Sigmoid colon (tissue), 6 donors: ENCODE measurements at regions not wholly inside any gene's neighbourhood (a gene's known extent, or its start where the extent isn't known, plus 50 kb on each side); places are given as distances from the start of the nearest gene placed in this dataset.

Experiments
- DNase-seq: peaks from one replicate; pipeline ENCODE4 v3.0.0-alpha.2; 2019
- H3K27ac ChIP-seq, 4 donors: fragments of 200-600 bp; sonication (generic); one replicate each; pipeline ENCODE4 v1.5.1; 2016 to 2019; ENCODE audit warnings: mild to moderate bottlenecking in 1 of 4
- H3K27me3 ChIP-seq, 3 donors: fragments of 200-600 bp; sonication (generic); one replicate each; pipeline ENCODE4 v1.5.1; 2019; ENCODE audit warnings: mild to moderate bottlenecking in 1 of 3
- H3K36me3 ChIP-seq, 4 donors: fragments of 200-600 bp; sonication (generic); one replicate each; pipeline ENCODE4 v1.5.1; 2016 to 2019
- H3K4me1 ChIP-seq, 4 donors: fragments of 200-600 bp; sonication (generic); one replicate each; pipeline ENCODE4 v1.5.1; 2017 to 2019
- H3K4me3 ChIP-seq, 4 donors: fragments of 200-600 bp; sonication (generic); one replicate each; pipeline ENCODE4 v1.5.1; 2017 to 2019; ENCODE audit warnings: mild to moderate bottlenecking in 2 of 4, moderate library complexity in 1 of 4
- H3K9me3 ChIP-seq, 4 donors: fragments of 200-600 bp in 3 of 4; sonication (generic) in 3 of 4; one replicate each; pipeline versions ENCODE4 v1.5.1 to v1.6.1; 2013 to 2019
- CTCF ChIP-seq, 4 experiments: fragments of 450-650 bp in 3 of 4; fragments of 200-600 bp in 1 of 4; IDR thresholded peaks; one replicate each; pipeline ENCODE4 v1.5.1; 2016 to 2019; ENCODE audit warnings: antibody characterized with exemption in 4 of 4, mild to moderate bottlenecking in 3 of 4, moderate library complexity in 2 of 4
- EP300 ChIP-seq, 4 donors: sonication (generic); formaldehyde crosslinking; IDR thresholded peaks; one replicate each; pipeline ENCODE4 v1.6.1; 2017; ENCODE audit warnings: antibody characterized with exemption in 4 of 4
- POLR2A ChIP-seq, 2 donors: fragments of 450-650 bp; IDR thresholded peaks; one replicate each; pipeline ENCODE4 v1.6.1; 2016; ENCODE audit warnings: antibody characterized with exemption in 2 of 2, mild to moderate bottlenecking in 2 of 2, moderate library complexity in 2 of 2
- POLR2AphosphoS5 ChIP-seq, 4 donors: sonication (generic); formaldehyde crosslinking; IDR thresholded peaks; one replicate each; pipeline ENCODE4 v1.6.1; 2017; ENCODE audit warnings: antibody characterized with exemption in 4 of 4
- WGBS, 2 donors: extraction: QIAGEN DNeasy Blood & Tissue Kit; methylation state at CpG; one replicate each; pipeline ENCODE4 v1.1.7; 2013; 5-methylcytosine and 5-hydroxymethylcytosine counted together
- intact Hi-C: fragments of 100-400 bp; cut with DNase I; formaldehyde crosslinking; loops from one replicate; pipeline ENCODE4 v1.15.1; 2023
- donor health status: healthy with polysubstance abuse.
- donor health status: healthy.

- DNase-seq = no peak
- H3K27me3 ChIP-seq = no peaks in the 10 kb centered on the region
- WGBS, 2 donors = 78 to 89% methylated on average over 4 of the region's 4 CpGs
- intact Hi-C loops = loop anchor here (5.0 kb wide), 1 partner anchor 44 kb away; no protein-coding TSS in a partner anchor
- no peak for TF ChIP-seq POLR2AphosphoS5 (IDR thresholded peaks at IDR 0.05)
- TF ChIP-seq CTCF (IDR thresholded peaks at IDR 0.05) = no peak
- no peak for TF ChIP-seq POLR2A (IDR thresholded peaks at IDR 0.05)
- no peak for TF ChIP-seq EP300 (IDR thresholded peaks at IDR 0.05)
- no peaks in the 10 kb centered on the region for H3K9me3 ChIP-seq
- H3K36me3 ChIP-seq = no peaks in the 10 kb centered on the region
- no peak overlapping the region for H3K27ac ChIP-seq
- no peak overlapping the region for H3K4me3 ChIP-seq
- no peaks in the 10 kb centered on the region for H3K4me1 ChIP-seq
Measured at GRCh38 chr3:187941135-187941847, 196.0 kb upstream of the BCL6 start.

GRCh38 chr3:187941848-187942194 lies 196.6 kb upstream of the BCL6 start:
- Histone ChIP-seq H3K27ac (no peak overlapping the region), H3K4me1 (no peaks in the 10 kb centered on the region), H3K36me3 (no peaks in the 10 kb centered on the region), H3K9me3 (no peaks in the 10 kb centered on the region), H3K4me3 (no peak overlapping the region), H3K27me3 (no peaks in the 10 kb centered on the region)
- TF ChIP-seq EP300 (IDR thresholded peaks at IDR 0.05) (no peak), POLR2AphosphoS5 (IDR thresholded peaks at IDR 0.05) (no peak)
- no peak for DNase-seq
- WGBS, 2 donors = 83 to 85% methylated on average over 2 of the region's 2 CpGs
- intact Hi-C loops = loop anchor here (5.0 kb wide), 1 partner anchor 45 kb away; no protein-coding TSS in a partner anchor

GRCh38 chr3:187942658-187943241 lies 197.5 kb upstream of the BCL6 start:
- Histone ChIP-seq H3K27ac (no peak overlapping the region), H3K36me3 (no peaks in the 10 kb centered on the region), H3K27me3 (no peaks in the 10 kb centered on the region), H3K9me3 (no peaks in the 10 kb centered on the region), H3K4me1 (no peaks in the 10 kb centered on the region), H3K4me3 (no peak overlapping the region)
- no peak for TF ChIP-seq EP300 (IDR thresholded peaks at IDR 0.05)
- TF ChIP-seq CTCF (IDR thresholded peaks at IDR 0.05) = no peak
- no peak for TF ChIP-seq POLR2AphosphoS5 (IDR thresholded peaks at IDR 0.05)
- DNase-seq = no peak
- intact Hi-C loops = loop anchor here (5.0 kb wide), 1 partner anchor 45 kb away; no protein-coding TSS in a partner anchor
- 92 to 95% methylated on average over 10 of the region's 10 CpGs for WGBS, 2 donors

GRCh38 chr3:187943677-187944389 lies 198.6 kb upstream of the BCL6 start:
- H3K4me3 ChIP-seq = no peak overlapping the region
- intact Hi-C loops = loop anchor here (5.0 kb wide), 1 partner anchor 47 kb away; no protein-coding TSS in a partner anchor
- WGBS, 2 donors = 48 to 67% methylated on average over 7 of the region's 7 CpGs

More at GRCh38 chr3:187943677-187944389, 198.6 kb upstream of the BCL6 start:
- Histone ChIP-seq H3K27ac (no peak overlapping the region), H3K9me3 (no peaks in the 10 kb centered on the region), H3K4me1 (no peaks in the 10 kb centered on the region), H3K36me3 (no peaks in the 10 kb centered on the region), H3K27me3 (no peaks in the 10 kb centered on the region)
- TF ChIP-seq POLR2A (IDR thresholded peaks at IDR 0.05) (no peak), EP300 (IDR thresholded peaks at IDR 0.05) (no peak), CTCF (IDR thresholded peaks at IDR 0.05) (no peak), POLR2AphosphoS5 (IDR thresholded peaks at IDR 0.05) (no peak)
- no peak for DNase-seq
